HepG2 (cell line): ENCODE measurements at regions not wholly inside any gene's neighbourhood (a gene's known extent, or its start where the extent isn't known, plus 50 kb on each side); places are given as distances from the start of the nearest gene placed in this dataset.

ENCODE experiments used
- ATAC-seq: fragments of 200-7000 bp; cut with Tn5 transposase; 3 replicates; pipeline ENCODE4 v1.9.1; 2020; ENCODE audit warnings: mild to moderate bottlenecking, moderate library complexity
- BruUV-seq: library from RNA; stranded (reverse); fragments of 400-500 nt; replicated peaks from 2 replicates; lab custom pipeline; 2021; lab: Mats Ljungman, UMichigan
- CTCF ChIA-PET: fragments of 300-600 bp; formaldehyde crosslinking; extraction: SDS; loops from one replicate; lab custom pipeline; 2021; ENCODE audit warnings: low total read pairs, inconsistent platforms, low intra/inter-chr PET ratio; lab: Yijun Ruan, JAX
- POLR2A ChIA-PET: fragments of 350-600 bp; sonication (Branson Sonifier 250); formaldehyde crosslinking; loops from one replicate; lab custom pipeline; 2020; ENCODE audit warnings: antibody characterized with exemption, inconsistent platforms; lab: Yijun Ruan, JAX
- DNase-seq: peaks from one replicate; pipeline ENCODE4 v3.0.0-alpha.2; 2015; ENCODE audit warnings: low spot score
- FAIRE-seq: peaks from 3 replicates; lab custom pipeline; 2011; peaks lifted over from hg19 to GRCh38; lab: Jason Lieb, UNC
- H2AFZ ChIP-seq: one replicate; pipeline ENCODE4 v1.6.1; 2011; ENCODE audit warnings: low read length, inconsistent platforms
- H3K27ac ChIP-seq: fragments of 300-600 bp; 3 replicates; pipeline ENCODE4 v1.8.0; 2011; ENCODE audit warnings: mixed run types, mild to moderate bottlenecking, mixed read lengths, low read length, inconsistent platforms; ENCODE audit not compliant: insufficient read depth; ENCODE audit errors: extremely low read length
- H3K27me3 ChIP-seq, 2 experiments: fragments of 200-600 bp in 1 of 2; 2 replicates in 1 of 2; 3 replicates in 1 of 2; pipeline versions ENCODE4 v1.6.0 to v1.8.0; 2011; ENCODE audit warnings: low read length in 2 of 2, mild to moderate bottlenecking in 2 of 2, moderate library complexity in 2 of 2, inconsistent platforms in 1 of 2; ENCODE audit not compliant: insufficient read depth in 2 of 2, control insufficient read depth in 1 of 2
- H3K36me3 ChIP-seq, 2 experiments: fragments of 200-600 bp in 1 of 2; replicated peaks in 1 of 2; 2 replicates in 1 of 2; 3 replicates in 1 of 2; pipeline versions ENCODE4 v1.5.1 to v1.8.0; 2011; ENCODE audit warnings: low read length in 2 of 2, inconsistent platforms in 1 of 2; ENCODE audit not compliant: insufficient read depth in 2 of 2, control insufficient read depth in 1 of 2
- H3K4me1 ChIP-seq: 2 replicates; pipeline ENCODE4 v1.5.1; 2012; ENCODE audit warnings: low read length, inconsistent platforms; ENCODE audit not compliant: insufficient read depth
- H3K4me2 ChIP-seq: 2 replicates; pipeline ENCODE4 v1.6.0; 2011; ENCODE audit warnings: low read depth, low read length, inconsistent platforms
- H3K4me3 ChIP-seq, 3 experiments: fragments of 200-600 bp in 1 of 3; sonication (generic), shearing (Covaris generic) in 1 of 3; replicated peaks in 1 of 3; 2 replicates each; pipeline ENCODE4 v1.5.1; 2011 to 2016; ENCODE audit warnings: low read length in 3 of 3, inconsistent platforms in 2 of 3, low read depth in 2 of 3, mild to moderate bottlenecking in 2 of 3, control low read depth in 1 of 3, mixed read lengths in 1 of 3; ENCODE audit not compliant: insufficient read depth in 1 of 3
- H3K79me2 ChIP-seq: one replicate; pipeline ENCODE4 v1.6.1; 2011; ENCODE audit warnings: low read length, inconsistent platforms; ENCODE audit not compliant: insufficient read depth
- H3K9ac ChIP-seq: 2 replicates; pipeline ENCODE4 v1.6.0; 2011; ENCODE audit warnings: mild to moderate bottlenecking, low read depth, low read length, inconsistent platforms; ENCODE audit not compliant: insufficient read depth
- H3K9me3 ChIP-seq: 2 replicates; pipeline ENCODE4 v1.5.1; 2012; ENCODE audit warnings: mild to moderate bottlenecking, low read length
- H4K20me1 ChIP-seq: 2 replicates; pipeline ENCODE4 v1.6.0; 2011; ENCODE audit warnings: inconsistent platforms, mild to moderate bottlenecking, low read length, moderate library complexity; ENCODE audit not compliant: insufficient read depth
- BHLHE40 ChIP-seq: IDR thresholded peaks from 2 replicates; pipeline ENCODE4 v1.6.1; 2011; ENCODE audit warnings: low read length, improper control_type of control experiment
- MLLT10 ChIP-seq: sonication (generic); formaldehyde crosslinking; IDR thresholded peaks from 2 replicates; pipeline ENCODE4 v1.4.0; 2020; ENCODE audit warnings: missing genetic modification reagents
- ZBTB39 ChIP-seq: sonication (generic); formaldehyde crosslinking; IDR thresholded peaks from 2 replicates; pipeline ENCODE4 v1.5.0; 2020; ENCODE audit warnings: missing genetic modification reagents
- ZNF296 ChIP-seq: sonication (generic); formaldehyde crosslinking; conservative IDR thresholded peaks from 2 replicates; pipeline ENCODE4 v1.5.0; 2020; ENCODE audit warnings: mild to moderate bottlenecking, missing genetic modification reagents
- ZNF569 ChIP-seq: sonication (generic); formaldehyde crosslinking; IDR thresholded peaks from 2 replicates; pipeline ENCODE4 v1.5.0; 2020; ENCODE audit warnings: mild to moderate bottlenecking, missing genetic modification reagents, moderate library complexity, borderline replicate concordance
- ZNF615 ChIP-seq: sonication (generic); formaldehyde crosslinking; IDR thresholded peaks from 2 replicates; pipeline ENCODE4 v1.5.0; 2020; ENCODE audit warnings: mild to moderate bottlenecking, missing genetic modification reagents, borderline replicate concordance
- ZNF652 ChIP-seq: IDR thresholded peaks from 2 replicates; pipeline ENCODE4 v1.6.1; 2016; ENCODE audit warnings: low read depth, borderline replicate concordance
- ZNF660 ChIP-seq: sonication (generic); formaldehyde crosslinking; IDR thresholded peaks from 2 replicates; pipeline ENCODE4 v1.5.1; 2020; ENCODE audit warnings: mild to moderate bottlenecking, low read depth, missing genetic modification reagents, borderline replicate concordance
- WGBS: methylation state at CpG from one replicate; pipeline ENCODE4 v1.1.6; 2017; ENCODE audit warnings: low lambda C conversion rate; 5-methylcytosine and 5-hydroxymethylcytosine counted together
- in situ Hi-C: cut with HindIII; loops from 2 replicates; pipeline ENCODE4 v1.10.0; 2017; ENCODE audit warnings: low pct_unique_long_range_greater_than_20kb; ENCODE audit not compliant: extremely low pct_ligation_motif_present
- intact Hi-C: fragments of 100-400 bp; cut with micrococcal nuclease; formaldehyde crosslinking; loops from one replicate; pipeline ENCODE4 v1.10.0; 2022; ENCODE audit not compliant: unreplicated experiment
- TF ChIP-seq, protein P1 (sequence below): sonication (generic); formaldehyde crosslinking; IDR thresholded peaks from 2 replicates; pipeline ENCODE4 v1.4.0; 2020; ENCODE audit warnings: missing genetic modification reagents
- TF ChIP-seq, protein P2 (sequence below): sonication (generic); formaldehyde crosslinking; IDR thresholded peaks from 2 replicates; pipeline ENCODE4 v1.5.1; 2020; ENCODE audit warnings: missing genetic modification reagents, mild to moderate bottlenecking, borderline replicate concordance
- TF ChIP-seq, protein P3 (sequence below): sonication (generic); formaldehyde crosslinking; IDR thresholded peaks from 2 replicates; pipeline ENCODE4 v1.4.0; 2020; ENCODE audit warnings: mild to moderate bottlenecking, missing genetic modification reagents
- TF ChIP-seq, protein P4 (sequence below): sonication (generic); formaldehyde crosslinking; IDR thresholded peaks from 2 replicates; pipeline ENCODE4 v1.5.0; 2020; ENCODE audit warnings: missing genetic modification reagents

DNA sequence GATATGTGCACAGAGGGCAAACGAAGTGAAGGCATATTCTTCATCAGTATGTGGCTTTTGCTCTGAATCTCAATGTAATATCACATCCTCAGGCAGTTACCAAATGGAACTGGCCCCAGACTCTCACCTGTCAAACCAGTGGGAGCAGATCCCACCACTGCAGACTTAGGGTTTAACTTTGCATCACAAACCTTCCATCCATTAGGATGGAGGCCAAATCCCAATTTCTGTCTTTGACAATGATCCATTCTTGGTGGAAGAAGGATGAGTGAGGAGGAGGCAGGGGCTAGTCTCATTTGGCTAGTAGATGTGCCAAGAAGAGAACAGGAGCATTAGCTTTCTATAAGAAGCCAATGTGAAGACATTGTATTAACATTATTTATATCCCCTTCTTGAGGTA lies 413.5 kb upstream of the SPRY2 start:
- CTCF ChIA-PET = no interaction called here
- Histone ChIP-seq H3K79me2 (no peaks in the 10 kb centered on the region), H3K27me3 (no peaks in the 10 kb centered on the region), H2AFZ (no peak overlapping the region), H3K4me3 (no peak overlapping the region), H3K4me1 (no peaks in the 10 kb centered on the region), H3K9ac (no peak overlapping the region), H3K27ac (no peak overlapping the region), H3K36me3 (no peaks in the 10 kb centered on the region), H3K4me2 (no peak overlapping the region), H3K9me3 (peaks cover 60% of the 10 kb centered on the region), H4K20me1 (no peaks in the 10 kb centered on the region)
- POLR2A ChIA-PET = no interaction called here
- BruUV-seq = no TSS peak
- DNase-seq (no peak), ATAC-seq (no peak), FAIRE-seq (no peak)
- intact Hi-C loops = no loop called here
- WGBS = 0% methylated on average over 1 of the region's 1 CpG
- in situ Hi-C loops = no loop called here
- TF ChIP-seq ZBTB39 (CRISPR knock-in tag) (no peak), ZNF660 (CRISPR knock-in tag) (no peak), ZNF615 (CRISPR knock-in tag) (no peak), ZNF296 (no peak), ZNF652 (CRISPR knock-in tag) (no peak), MLLT10 (CRISPR knock-in tag) (no peak), ZNF569 (CRISPR knock-in tag) (no peak), BHLHE40 (no peak)
- TF ChIP-seq, protein P1, sequence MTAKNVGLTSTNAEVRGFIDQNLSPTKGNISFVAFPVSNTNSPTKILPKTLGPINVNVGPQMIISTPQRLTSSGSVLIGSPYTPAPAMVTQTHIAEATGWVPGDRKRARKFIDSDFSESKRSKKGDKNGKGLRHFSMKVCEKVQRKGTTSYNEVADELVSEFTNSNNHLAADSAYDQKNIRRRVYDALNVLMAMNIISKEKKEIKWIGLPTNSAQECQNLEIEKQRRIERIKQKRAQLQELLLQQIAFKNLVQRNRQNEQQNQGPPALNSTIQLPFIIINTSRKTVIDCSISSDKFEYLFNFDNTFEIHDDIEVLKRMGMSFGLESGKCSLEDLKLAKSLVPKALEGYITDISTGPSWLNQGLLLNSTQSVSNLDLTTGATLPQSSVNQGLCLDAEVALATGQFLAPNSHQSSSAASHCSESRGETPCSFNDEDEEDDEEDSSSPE (CRISPR knock-in tag) = no peak
- TF ChIP-seq, protein P2, sequence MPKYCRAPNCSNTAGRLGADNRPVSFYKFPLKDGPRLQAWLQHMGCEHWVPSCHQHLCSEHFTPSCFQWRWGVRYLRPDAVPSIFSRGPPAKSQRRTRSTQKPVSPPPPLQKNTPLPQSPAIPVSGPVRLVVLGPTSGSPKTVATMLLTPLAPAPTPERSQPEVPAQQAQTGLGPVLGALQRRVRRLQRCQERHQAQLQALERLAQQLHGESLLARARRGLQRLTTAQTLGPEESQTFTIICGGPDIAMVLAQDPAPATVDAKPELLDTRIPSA (CRISPR knock-in tag) = no peak
- TF ChIP-seq, protein P3, sequence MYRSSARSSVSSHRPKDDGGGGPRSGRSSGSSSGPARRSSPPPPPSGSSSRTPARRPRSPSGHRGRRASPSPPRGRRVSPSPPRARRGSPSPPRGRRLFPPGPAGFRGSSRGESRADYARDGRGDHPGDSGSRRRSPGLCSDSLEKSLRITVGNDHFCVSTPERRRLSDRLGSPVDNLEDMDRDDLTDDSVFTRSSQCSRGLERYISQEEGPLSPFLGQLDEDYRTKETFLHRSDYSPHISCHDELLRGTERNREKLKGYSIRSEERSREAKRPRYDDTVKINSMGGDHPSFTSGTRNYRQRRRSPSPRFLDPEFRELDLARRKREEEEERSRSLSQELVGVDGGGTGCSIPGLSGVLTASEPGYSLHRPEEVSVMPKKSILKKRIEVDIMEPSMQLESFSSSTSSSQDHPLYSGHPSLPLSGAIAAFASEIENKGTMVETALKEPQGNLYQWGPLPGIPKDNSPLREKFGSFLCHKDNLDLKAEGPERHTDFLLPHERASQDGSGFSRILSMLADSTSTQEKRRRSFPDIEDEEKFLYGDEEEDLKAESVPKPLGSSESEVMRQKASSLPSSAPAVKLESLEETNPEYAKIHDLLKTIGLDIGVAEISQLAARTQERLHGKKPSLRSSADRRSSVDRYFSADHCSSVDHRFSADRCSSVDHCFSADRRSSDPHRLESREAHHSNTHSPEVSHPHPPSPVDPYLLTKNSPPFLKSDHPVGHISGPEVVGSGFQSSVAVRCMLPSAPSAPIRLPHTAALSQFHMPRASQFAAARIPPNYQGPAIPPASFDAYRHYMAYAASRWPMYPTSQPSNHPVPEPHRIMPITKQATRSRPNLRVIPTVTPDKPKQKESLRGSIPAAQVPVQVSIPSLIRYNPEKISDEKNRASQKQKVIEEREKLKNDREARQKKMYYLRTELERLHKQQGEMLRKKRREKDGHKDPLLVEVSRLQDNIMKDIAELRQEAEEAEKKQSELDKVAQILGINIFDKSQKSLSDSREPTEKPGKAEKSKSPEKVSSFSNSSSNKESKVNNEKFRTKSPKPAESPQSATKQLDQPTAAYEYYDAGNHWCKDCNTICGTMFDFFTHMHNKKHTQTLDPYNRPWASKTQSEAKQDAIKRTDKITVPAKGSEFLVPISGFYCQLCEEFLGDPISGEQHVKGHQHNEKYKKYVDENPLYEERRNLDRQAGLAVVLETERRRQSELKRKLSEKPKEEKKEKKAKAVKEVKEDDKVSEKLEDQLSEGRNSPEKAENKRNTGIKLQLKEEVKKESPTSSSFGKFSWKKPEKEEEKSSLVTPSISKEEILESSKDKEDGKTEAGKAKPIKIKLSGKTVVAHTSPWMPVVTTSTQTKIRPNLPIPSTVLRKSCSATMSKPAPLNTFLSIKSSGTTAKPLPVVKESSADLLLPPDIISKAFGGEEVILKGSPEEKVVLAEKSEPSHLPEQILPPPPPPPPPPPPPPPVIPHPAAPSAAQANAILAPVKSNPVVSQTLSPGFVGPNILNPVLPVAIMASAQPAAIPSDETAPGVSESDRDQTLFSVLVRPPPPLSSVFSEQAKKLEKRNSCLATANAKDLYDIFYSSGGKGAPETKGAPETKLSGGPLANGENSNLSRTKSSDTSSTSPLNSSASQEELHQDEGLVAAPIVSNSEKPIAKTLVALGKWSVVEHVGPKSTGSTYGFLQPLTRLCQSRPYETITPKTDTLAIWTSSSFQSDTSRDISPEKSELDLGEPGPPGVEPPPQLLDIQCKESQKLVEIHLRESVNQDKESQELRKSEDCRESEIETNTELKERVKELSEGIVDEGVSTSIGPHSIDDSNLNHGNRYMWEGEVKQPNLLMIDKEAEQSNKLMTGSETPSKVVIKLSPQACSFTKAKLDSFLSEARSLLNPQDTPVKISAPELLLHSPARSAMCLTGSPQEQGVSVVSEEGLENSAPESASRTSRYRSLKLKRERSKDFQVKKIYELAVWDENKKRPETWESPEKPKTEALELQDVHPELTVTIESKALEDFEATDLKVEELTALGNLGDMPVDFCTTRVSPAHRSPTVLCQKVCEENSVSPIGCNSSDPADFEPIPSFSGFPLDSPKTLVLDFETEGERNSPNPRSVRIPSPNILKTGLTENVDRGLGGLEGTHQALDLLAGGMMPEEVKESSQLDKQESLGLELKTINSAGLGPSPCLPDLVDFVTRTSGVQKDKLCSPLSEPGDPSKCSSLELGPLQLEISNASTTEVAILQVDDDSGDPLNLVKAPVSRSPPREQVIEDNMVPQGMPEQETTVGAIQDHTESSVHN = no peak
- TF ChIP-seq, protein P4, sequence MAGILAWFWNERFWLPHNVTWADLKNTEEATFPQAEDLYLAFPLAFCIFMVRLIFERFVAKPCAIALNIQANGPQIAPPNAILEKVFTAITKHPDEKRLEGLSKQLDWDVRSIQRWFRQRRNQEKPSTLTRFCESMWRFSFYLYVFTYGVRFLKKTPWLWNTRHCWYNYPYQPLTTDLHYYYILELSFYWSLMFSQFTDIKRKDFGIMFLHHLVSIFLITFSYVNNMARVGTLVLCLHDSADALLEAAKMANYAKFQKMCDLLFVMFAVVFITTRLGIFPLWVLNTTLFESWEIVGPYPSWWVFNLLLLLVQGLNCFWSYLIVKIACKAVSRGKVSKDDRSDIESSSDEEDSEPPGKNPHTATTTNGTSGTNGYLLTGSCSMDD (CRISPR knock-in tag) = no peak
